ENCODE measurements at regions not wholly inside any gene's neighbourhood (a gene's known extent, or its start where the extent isn't known, plus 50 kb on each side); places are given as distances from the start of the nearest gene placed in this dataset.

- DNase-seq: no peak
Observed at GRCh38 chr4:104901961-104902605, 244.6 kb upstream of the TET2 start.

GRCh38 chr4:104905065-104905464 is 241.6 kb upstream of the TET2 start:
- no peak for DNase-seq

GRCh38 chr4:104905546-104905945 is 241.1 kb upstream of the TET2 start:
- no peak for DNase-seq

GRCh38 chr4:104906276-104906675 is 240.4 kb upstream of the TET2 start:
- no peak for DNase-seq

- DNase-seq: no peak
Observed at GRCh38 chr4:104907074-104907649, 239.5 kb upstream of the TET2 start.

GRCh38 chr4:104907991-104908390 is 238.7 kb upstream of the TET2 start:
- no peak for DNase-seq

GRCh38 chr4:104909376-104909775 is 237.3 kb upstream of the TET2 start:
- DNase-seq: no peak

GRCh38 chr4:104912518-104912917 is 234.2 kb upstream of the TET2 start:
- no peak for DNase-seq

- DNase-seq: no peak
Observed at GRCh38 chr4:104915373-104915772, 231.3 kb upstream of the TET2 start.

GRCh38 chr4:104915864-104916263 is 230.8 kb upstream of the TET2 start:
- DNase-seq: no peak

- DNase-seq: no peak
Observed at GRCh38 chr4:104919406-104919805, 227.3 kb upstream of the TET2 start.

- DNase-seq: no peak
Observed at GRCh38 chr4:104930298-104930697, 216.4 kb upstream of the TET2 start.

GRCh38 chr4:104930745-104931736 is 215.6 kb upstream of the TET2 start:
- DNase-seq: peak; percentile 49

- DNase-seq: no peak
Observed at GRCh38 chr4:104938624-104939023, 208.1 kb upstream of the TET2 start.

GRCh38 chr4:104940927-104941326 is 205.7 kb upstream of the TET2 start:
- no peak for DNase-seq

- no peak for DNase-seq
Observed at GRCh38 chr4:104941661-104942062, 205.0 kb upstream of the TET2 start.

- no peak for DNase-seq
Observed at GRCh38 chr4:104942990-104943743, 203.5 kb upstream of the TET2 start.

- no peak for DNase-seq
Observed at GRCh38 chr4:104944596-104944995, 202.1 kb upstream of the TET2 start.

GRCh38 chr4:104964410-104965175 is 182.1 kb upstream of the TET2 start:
- DNase-seq: no peak

GRCh38 chr4:104966349-104967033 is 180.2 kb upstream of the TET2 start:
- no peak for DNase-seq

- DNase-seq: no peak
Observed at GRCh38 chr4:104967034-104967401, 179.7 kb upstream of the TET2 start.

Measured in activated CD8-positive, alpha-beta memory T cell treated with anti-CD3 and anti-CD28 coated beads, Interleukin-2, amount 50 U/mL, for 4 hours (primary cell).